ENCODE measurements at regions not wholly inside any gene's neighbourhood (a gene's known extent, or its start where the extent isn't known, plus 50 kb on each side); places are given as distances from the start of the nearest gene placed in this dataset.

- no peak for TF ChIP-seq CTCF (IDR thresholded peaks at IDR 0.05)
- no peak for TF ChIP-seq POLR2A (IDR thresholded peaks at IDR 0.05)
- no peak for TF ChIP-seq POLR2AphosphoS5 (IDR thresholded peaks at IDR 0.05)
These were observed 75.9 kb upstream of the MAML3 start for GRCh38 chr4:140229881-140230280.
